Hippocampal formation (tissue), 2 donors: ENCODE measurements at regions not wholly inside any gene's neighbourhood (a gene's known extent, or its start where the extent isn't known, plus 50 kb on each side); places are given as distances from the start of the nearest gene placed in this dataset.
"Not testable (repeated sequence)": the region's sequence is repeated elsewhere in the genome, so short reads cannot be mapped to it uniquely, and the experiment has no call there.

ENCODE experiments used
- DNase-seq, 2 donors: peaks; one replicate each; lab custom pipeline; 2025; lab: John Stamatoyannopoulos, UW

DNA sequence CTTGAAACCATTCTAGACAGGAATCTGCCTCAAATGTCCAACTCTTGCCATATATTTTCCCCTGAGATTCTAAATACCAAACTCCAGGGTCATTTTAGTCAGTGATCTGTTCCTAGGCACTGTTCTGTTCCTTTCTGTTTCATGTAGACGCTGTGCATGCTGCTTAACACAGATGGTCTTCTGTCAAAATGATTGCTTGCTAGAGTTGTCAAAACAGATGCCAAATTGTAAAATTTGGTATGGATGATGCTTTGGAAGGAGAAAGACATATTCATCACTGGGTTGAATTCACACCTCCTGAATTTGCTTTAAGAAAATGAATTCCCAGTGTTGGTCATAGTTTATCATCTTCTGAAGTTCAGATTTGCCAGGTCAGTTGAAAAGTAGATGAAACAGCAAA is 425.9 kb downstream of the ETS1 start:
- DNase-seq: no peak

DNA sequence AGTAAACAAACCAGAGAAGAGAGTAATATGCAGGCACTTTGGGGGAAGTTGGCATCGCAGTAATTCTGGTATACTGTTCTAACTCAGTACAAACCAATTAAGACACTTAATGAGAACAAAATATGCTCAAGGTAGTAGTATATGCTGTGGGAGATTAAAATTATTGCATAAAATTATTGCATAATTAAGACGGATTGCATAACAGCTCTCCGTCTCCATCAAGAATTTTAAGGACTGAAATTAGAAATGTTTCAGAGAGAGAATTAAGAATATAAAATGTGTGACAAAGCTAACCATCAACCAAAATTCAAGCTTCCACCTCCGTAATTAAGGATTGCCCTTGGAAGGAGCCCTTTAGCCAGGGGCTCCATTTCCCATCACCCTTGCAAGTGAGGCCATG is 428.5 kb downstream of the ETS1 start:
- DNase-seq: no peak

GRCh38 chr11:128157423-128158298 is 429.7 kb downstream of the ETS1 start:
- peak; percentile 17 to 70 for DNase-seq

DNA sequence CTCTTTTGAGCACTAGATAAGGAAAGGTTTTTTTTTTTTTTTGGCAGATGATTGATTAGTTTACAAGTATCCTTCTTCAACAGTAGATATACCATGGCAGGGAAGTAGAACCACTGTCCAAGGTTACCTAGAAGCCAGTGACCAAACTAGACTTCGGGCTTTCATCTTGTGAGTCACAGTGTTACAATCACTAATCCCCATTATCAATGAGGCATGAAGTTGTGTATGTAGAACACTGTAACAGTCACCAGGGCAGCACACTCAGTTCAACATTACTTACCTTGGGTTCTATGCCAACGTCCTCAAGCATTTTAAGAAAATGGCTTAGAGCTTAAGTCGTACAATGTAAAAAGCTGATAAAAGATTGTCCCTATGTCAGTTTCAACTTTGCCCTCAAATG is 430.9 kb downstream of the ETS1 start:
- no peak for DNase-seq

- no peak for DNase-seq
Observed at GRCh38 chr11:128155590-128155989, 431.8 kb downstream of the ETS1 start.

- DNase-seq: no peak
Observed at GRCh38 chr11:128153697-128154048, 433.7 kb downstream of the ETS1 start.

GRCh38 chr11:128152796-128153696 is 434.3 kb downstream of the ETS1 start:
- DNase-seq: no peak

DNA sequence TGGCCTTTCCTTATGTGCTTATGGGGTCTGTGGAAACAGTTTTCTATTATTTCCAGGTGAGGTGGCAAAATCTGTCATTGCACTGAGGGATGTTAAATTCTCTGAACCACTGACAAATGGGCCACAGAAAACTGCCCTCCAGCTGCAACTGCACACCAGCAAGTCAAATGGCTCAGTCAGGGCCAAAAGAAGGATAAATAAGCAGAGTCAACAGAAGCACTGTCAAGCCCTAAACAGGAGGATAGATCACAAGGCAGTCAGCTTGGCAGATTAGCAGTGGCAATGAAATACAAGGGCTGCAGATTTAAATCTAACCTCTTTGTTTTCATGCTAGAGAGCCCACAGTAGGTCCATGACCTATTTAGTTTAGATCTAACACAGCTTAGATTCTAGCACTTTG is 435.6 kb downstream of the ETS1 start:
- DNase-seq: no peak

GRCh38 chr11:128151338-128151737 is 436.0 kb downstream of the ETS1 start:
- no peak for DNase-seq

GRCh38 chr11:128148208-128148607 is 439.1 kb downstream of the ETS1 start:
- DNase-seq: no peak

GRCh38 chr11:128146926-128147605 is 440.3 kb downstream of the ETS1 start:
- DNase-seq: no peak

DNA sequence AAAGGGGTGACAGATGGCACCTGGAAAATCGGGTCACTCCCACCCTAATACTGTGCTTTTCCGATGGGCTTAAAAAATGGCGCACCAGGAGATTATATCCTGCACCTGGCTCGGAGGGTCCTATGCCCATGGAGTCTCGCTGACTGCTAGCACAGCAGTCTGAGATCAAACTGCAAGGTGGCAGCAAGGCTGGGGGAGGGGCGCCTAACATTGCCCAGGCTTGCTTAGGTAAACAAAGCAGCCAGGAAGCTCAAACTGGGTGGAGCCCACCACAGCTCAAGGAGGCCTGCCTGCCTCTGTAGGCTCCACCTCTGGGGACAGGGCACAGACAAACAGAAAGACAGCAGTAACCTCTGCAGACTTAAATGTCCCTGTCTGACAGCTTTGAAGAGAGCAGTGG is 447.1 kb downstream of the ETS1 start:
- DNase-seq: not testable (repeated sequence)

GRCh38 chr11:128135451-128135850 is 451.9 kb downstream of the ETS1 start:
- no peak for DNase-seq

GRCh38 chr11:128133501-128133900 is 453.9 kb downstream of the ETS1 start:
- DNase-seq: no peak

- DNase-seq: no peak
Observed at GRCh38 chr11:128130052-128130451, 457.3 kb downstream of the ETS1 start.

GRCh38 chr11:128125723-128126122 is 461.6 kb downstream of the ETS1 start:
- DNase-seq: no peak

GRCh38 chr11:128116885-128117284 is 470.5 kb downstream of the ETS1 start:
- DNase-seq: no peak

- no peak for DNase-seq
Observed at GRCh38 chr11:128116447-128116846, 470.9 kb downstream of the ETS1 start.

DNA sequence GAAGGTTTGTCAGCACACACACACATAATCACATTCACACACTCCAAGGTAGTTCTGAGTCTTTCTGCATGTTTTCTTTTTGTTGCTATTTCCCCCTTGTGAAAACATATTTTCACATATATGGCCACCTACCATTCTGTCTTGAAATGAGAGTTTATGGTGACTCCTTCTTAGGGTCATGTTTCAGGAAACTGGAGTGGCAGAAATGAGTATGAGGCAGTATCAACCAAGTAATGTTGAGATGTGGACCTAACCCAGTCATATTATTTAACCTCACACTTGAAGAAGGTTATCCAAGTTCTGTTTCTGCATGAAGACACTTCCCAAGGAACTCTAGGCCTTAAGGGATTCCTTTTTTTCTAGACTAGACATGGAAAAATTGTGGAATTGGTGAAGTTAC is 481.4 kb downstream of the ETS1 start:
- DNase-seq: no peak

DNA sequence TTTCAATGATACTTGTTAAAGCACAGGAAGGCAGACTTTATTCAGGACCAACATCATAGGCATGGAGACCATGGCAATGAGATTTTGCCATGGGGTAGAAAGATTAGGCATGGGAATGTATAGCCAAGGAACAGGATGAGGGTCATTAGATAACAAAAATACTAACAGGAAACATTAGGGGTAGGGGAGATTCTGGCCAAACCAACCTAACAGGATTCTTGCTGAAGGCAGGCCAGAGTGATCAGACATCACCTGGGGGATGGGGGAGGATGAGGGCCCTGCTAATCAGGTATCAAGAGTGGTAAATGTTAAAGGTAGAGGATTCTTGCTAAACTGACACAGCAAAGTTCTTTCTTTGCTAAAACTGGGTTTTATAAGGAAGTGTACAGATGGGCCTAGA is 481.8 kb downstream of the ETS1 start:
- DNase-seq: no peak

GRCh38 chr11:128103278-128103873 is 484.0 kb downstream of the ETS1 start:
- DNase-seq: no peak

DNA sequence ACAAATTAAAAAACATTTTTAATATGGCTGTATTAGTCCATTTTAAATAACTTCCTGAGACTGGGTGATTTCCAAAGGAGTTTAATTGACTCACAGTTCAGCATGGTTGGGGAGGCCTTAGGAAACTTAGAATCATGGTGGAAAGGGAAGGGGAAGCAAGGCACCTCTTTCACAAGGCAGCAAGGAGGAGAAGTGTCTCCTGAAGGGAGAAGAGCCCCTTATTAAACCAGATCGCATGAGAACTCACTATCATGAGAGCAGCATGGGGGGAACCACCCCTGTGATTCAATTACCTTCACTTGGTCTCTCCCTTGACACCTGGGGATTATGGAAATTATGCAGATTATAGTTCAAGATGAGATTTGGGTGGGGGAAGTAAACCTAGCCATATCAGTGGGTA is 488.6 kb downstream of the ETS1 start:
- no peak for DNase-seq
